ENCODE measurements at regions not wholly inside any gene's neighbourhood (a gene's known extent, or its start where the extent isn't known, plus 50 kb on each side); places are given as distances from the start of the nearest gene placed in this dataset.

GRCh38 chr12:92570056-92570753, 132.6 kb upstream of the PLEKHG7 start (continued):
- no peak for TF ChIP-seq IRF3 (IDR thresholded peaks at IDR 0.05)
- TF ChIP-seq PAX8 (IDR thresholded peaks at IDR 0.05) = no peak
- no peak for TF ChIP-seq CHD4 (IDR thresholded peaks at IDR 0.05)
- TF ChIP-seq ZSCAN29 (IDR thresholded peaks at IDR 0.05) = no peak
- TF ChIP-seq MXI1 (IDR thresholded peaks at IDR 0.05; ENCODE audit: low read depth, low read length) = peak; percentile 56
- peak; percentile 94 to 95 for TF ChIP-seq IKZF2 (IDR thresholded peaks at IDR 0.05)
- no peak for TF ChIP-seq BMI1 (IDR thresholded peaks at IDR 0.05; ENCODE audit: borderline replicate concordance)

GRCh38 chr12:92568691-92569090, 134.1 kb upstream of the PLEKHG7 start:
- BruUV-seq (replicated peaks) = no TSS peak
- CTCF ChIA-PET = interaction anchor here (0.7 to 9.6 kb wide), 24 partner anchors 12 to 1187 kb away, joined by 3 to 179 read pairs (median 6); partner anchors contain the start of gene BTG1
- H3K36me3 ChIP-seq (ENCODE audit: control insufficient read depth in 2 of 2, insufficient read depth in 2 of 2, low read length in 1 of 2) = peaks cover 0 to 2% of the 10 kb centered on the region in 2 experiments; a peak in 1 of 4 replicates
- H3K79me2 ChIP-seq (ENCODE audit: control insufficient read depth, insufficient read depth, low read length) = peaks cover 2% of the 10 kb centered on the region
- H2AFZ ChIP-seq (ENCODE audit: control insufficient read depth, low read depth, low read length) = no peak overlapping the region
- RAD21 ChIA-PET (ENCODE audit: unreplicated experiment) = interaction anchor here (0.7 to 5.2 kb wide), 36 partner anchors 11 to 1187 kb away, joined by 3 to 133 read pairs (median 6); partner anchors contain the start of gene BTG1
- no peak overlapping the region for H3K9ac ChIP-seq (ENCODE audit: control insufficient read depth, insufficient read depth, low read length)
- H3K27ac ChIP-seq (ENCODE audit: control insufficient read depth, insufficient read depth) = peak overlapping the region; percentile 55
- no peak for TF ChIP-seq MYC (IDR thresholded peaks at IDR 0.05; ENCODE audit: insufficient read depth, insufficient read length, insufficient replicate concordance, low read length, severe bottlenecking)
- TF ChIP-seq IRF4 (IDR thresholded peaks at IDR 0.05; ENCODE audit: low read depth, low read length) = no peak
- no peak for TF ChIP-seq ZNF687 (IDR thresholded peaks at IDR 0.05)
- no peak for TF ChIP-seq SUZ12 (IDR thresholded peaks at IDR 0.05; ENCODE audit: unreplicated experiment)
- TF ChIP-seq SP1 (IDR thresholded peaks at IDR 0.05; ENCODE audit: low read depth, low read length) = no peak
- no peak for TF ChIP-seq USF1 (IDR thresholded peaks at IDR 0.05; ENCODE audit: borderline replicate concordance, extremely low read length, insufficient read depth, low read depth, low read length)
- TF ChIP-seq SMAD5 (IDR thresholded peaks at IDR 0.05; ENCODE audit: low read depth) = no peak
- no peak for TF ChIP-seq MYB (IDR thresholded peaks at IDR 0.05; ENCODE audit: borderline replicate concordance, low read depth, low read length)
- TF ChIP-seq ATF7 (IDR thresholded peaks at IDR 0.05; ENCODE audit: low read depth) = no peak
- TF ChIP-seq CEBPB (IDR thresholded peaks at IDR 0.05; ENCODE audit: borderline replicate concordance in 1 of 2, low read depth in 2 of 2, low read length in 2 of 2) = no peak
- in situ Hi-C loops (cut with MboI) (loop anchor here (25.0 kb wide), 1 partner anchor 106 kb away; no protein-coding TSS in a partner anchor), intact Hi-C loops (cut with micrococcal nuclease; ENCODE audit: unreplicated experiment) (no loop called here)
- WGBS (ENCODE audit: insufficient coverage, insufficient replicate concordance, low lambda C conversion rate, missing lambda C conversion rate) = 72% methylated on average over 2 of the region's 2 CpGs
- DNase-seq (ENCODE audit: low read depth, low spot score) = no peak
- H3K4me2 ChIP-seq (ENCODE audit: control insufficient read depth, insufficient read depth) = no peak overlapping the region
- H3K4me1 ChIP-seq (ENCODE audit: control insufficient read depth, insufficient read depth, low read length) = peaks cover 14% of the 10 kb centered on the region; the same call in 1 of the 2 replicates
- no peaks in the 10 kb centered on the region for H3K27me3 ChIP-seq (replicated peaks in 1 of 2; ENCODE audit: control insufficient read depth in 2 of 2, insufficient read depth in 2 of 2, low read length in 1 of 2)
- H4K20me1 ChIP-seq (ENCODE audit: control insufficient read depth, insufficient read depth) = no peaks in the 10 kb centered on the region
- peaks cover 3% of the 10 kb centered on the region for H3K9me3 ChIP-seq (replicated peaks; ENCODE audit: control insufficient read depth, insufficient read depth, low read length)
- POLR2A ChIA-PET = interaction anchor here (0.7 to 15.2 kb wide), 8 partner anchors 9 to 423 kb away, joined by 3 to 204 read pairs (median 3); partner anchors contain the start of gene BTG1
- ATAC-seq = no peak
- FAIRE-seq = no peak
- H3K4me3 ChIP-seq = no peak overlapping the region
- SMC1A ChIA-PET (ENCODE audit: uncharacterized antibody, unreplicated experiment) = interaction anchor here (0.7 to 16.9 kb wide), 39 partner anchors 11 to 1187 kb away, joined by 3 to 805 read pairs (median 7); partner anchors contain the start of gene BTG1

Data from GM12878 (cell line).